PC-9 (cell line): ENCODE measurements at regions not wholly inside any gene's neighbourhood (a gene's known extent, or its start where the extent isn't known, plus 50 kb on each side); places are given as distances from the start of the nearest gene placed in this dataset.

ENCODE experiments used
- CTCF ChIP-seq: fragments of 200-600 bp; sonication (generic); conservative IDR thresholded peaks from 2 replicates; pipeline ENCODE4 v1.6.1; 2017; ENCODE audit warnings: mixed run types, antibody characterized with exemption, mild to moderate bottlenecking, moderate library complexity
- EZH2 ChIP-seq: fragments of 200-600 bp; sonication (generic); IDR thresholded peaks from 2 replicates; pipeline ENCODE4 v1.8.0; 2017; ENCODE audit warnings: antibody characterized with exemption, low read depth

- TF ChIP-seq CTCF (no peak), EZH2 (no peak)
Observed at GRCh38 chr1:199202331-199202730, 563.5 kb downstream of the PTPRC start.
